ENCODE measurements at regions not wholly inside any gene's neighbourhood (a gene's known extent, or its start where the extent isn't known, plus 50 kb on each side); places are given as distances from the start of the nearest gene placed in this dataset.

GRCh38 chr3:16090024-16090423 lies 84.5 kb upstream of the GALNT15 start:
- H3K36me3 ChIP-seq (ENCODE audit: low read depth): no peaks in the 10 kb centered on the region
- no peaks in the 10 kb centered on the region for H4K20me1 ChIP-seq (ENCODE audit: insufficient read depth)
- H3K9me2 ChIP-seq (ENCODE audit: insufficient read depth): no peaks in the 10 kb centered on the region
- H3K4me2 ChIP-seq (ENCODE audit: unreplicated experiment): peak overlapping the region; percentile 69
- H2AFZ ChIP-seq: no peak overlapping the region
- no peaks in the 10 kb centered on the region for H3K9me3 ChIP-seq (ENCODE audit: low read depth)
- in situ Hi-C loops (cut with MboI): no loop called here
- no peak overlapping the region for H3K4me3 ChIP-seq
- TF ChIP-seq EZH2 (IDR thresholded peaks at IDR 0.05; ENCODE audit: insufficient read depth, poor library complexity, severe bottlenecking): no peak
- H3K9ac ChIP-seq: no peak overlapping the region; the same call in 1 of the 2 replicates
- no peaks in the 10 kb centered on the region for H3K27me3 ChIP-seq (replicated peaks; ENCODE audit: insufficient read depth)
- H3F3A ChIP-seq (ENCODE audit: insufficient read depth): peaks cover 27% of the 10 kb centered on the region
- peak; percentile 96 for DNase-seq
- peaks cover 40% of the 10 kb centered on the region for H3K4me1 ChIP-seq (ENCODE audit: insufficient read depth)
- WGBS, 2 experiments (ENCODE audit: low coverage in 1 of 2, low lambda C conversion rate in 2 of 2, missing lambda C conversion rate in 2 of 2): 3 to 6% methylated on average over 1 of the region's 1 CpG
- H3K27ac ChIP-seq: peak overlapping the region; percentile 67
- no peaks in the 10 kb centered on the region for H3K79me2 ChIP-seq (ENCODE audit: insufficient read depth)

GRCh38 chr3:16090706-16091105 lies 83.8 kb upstream of the GALNT15 start:
- H3K9ac ChIP-seq: peak overlapping the region; percentile 29; the same call in 1 of the 2 replicates

GRCh38 chr3:16092923-16093322 lies 81.6 kb upstream of the GALNT15 start:
- H3K4me2 ChIP-seq (ENCODE audit: unreplicated experiment): no peak overlapping the region
- no peaks in the 10 kb centered on the region for H3K9me2 ChIP-seq (ENCODE audit: insufficient read depth)
- no peak overlapping the region for H3K4me3 ChIP-seq
- DNase-seq: no peak
- no peak overlapping the region for H3K27ac ChIP-seq
- no peaks in the 10 kb centered on the region for H3K27me3 ChIP-seq (replicated peaks; ENCODE audit: insufficient read depth)
- in situ Hi-C loops (cut with MboI): no loop called here
- no peaks in the 10 kb centered on the region for H3K9me3 ChIP-seq (ENCODE audit: low read depth)
- no peak overlapping the region for H3K9ac ChIP-seq
- 89 to 93% methylated on average over 5 of the region's 5 CpGs for WGBS, 2 experiments (ENCODE audit: low coverage in 1 of 2, low lambda C conversion rate in 2 of 2, missing lambda C conversion rate in 2 of 2)
- TF ChIP-seq EZH2phosphoT487 (IDR thresholded peaks at IDR 0.05; ENCODE audit: insufficient read depth, low read depth) (no peak), EZH2 (IDR thresholded peaks at IDR 0.05; ENCODE audit: insufficient read depth, poor library complexity, severe bottlenecking) (no peak)
- H3F3A ChIP-seq (ENCODE audit: insufficient read depth): peaks cover 27% of the 10 kb centered on the region
- no peaks in the 10 kb centered on the region for H3K36me3 ChIP-seq (ENCODE audit: low read depth)
- peaks cover 31% of the 10 kb centered on the region for H3K4me1 ChIP-seq (ENCODE audit: insufficient read depth)
- no peak overlapping the region for H2AFZ ChIP-seq
- H4K20me1 ChIP-seq (ENCODE audit: insufficient read depth): no peaks in the 10 kb centered on the region
- no peaks in the 10 kb centered on the region for H3K79me2 ChIP-seq (ENCODE audit: insufficient read depth)

More at GRCh38 chr3:16090706-16091105, 83.8 kb upstream of the GALNT15 start:
- Histone ChIP-seq H3F3A (ENCODE audit: insufficient read depth) (peaks cover 27% of the 10 kb centered on the region), H3K9me2 (ENCODE audit: insufficient read depth) (no peaks in the 10 kb centered on the region), H4K20me1 (ENCODE audit: insufficient read depth) (no peaks in the 10 kb centered on the region), H3K27me3 (replicated peaks; ENCODE audit: insufficient read depth) (no peaks in the 10 kb centered on the region), H3K4me3 (no peak overlapping the region), H3K79me2 (ENCODE audit: insufficient read depth) (no peaks in the 10 kb centered on the region), H3K36me3 (ENCODE audit: low read depth) (no peaks in the 10 kb centered on the region), H3K4me2 (ENCODE audit: unreplicated experiment) (peak overlapping the region; percentile 69), H3K9me3 (ENCODE audit: low read depth) (no peaks in the 10 kb centered on the region), H3K27ac (peak overlapping the region; percentile 67), H2AFZ (no peak overlapping the region), H3K4me1 (ENCODE audit: insufficient read depth) (peaks cover 33% of the 10 kb centered on the region)
- no peak for DNase-seq
- TF ChIP-seq EZH2 (IDR thresholded peaks at IDR 0.05; ENCODE audit: insufficient read depth, poor library complexity, severe bottlenecking): no peak
- TF ChIP-seq EZH2phosphoT487 (IDR thresholded peaks at IDR 0.05; ENCODE audit: insufficient read depth, low read depth): no peak
- in situ Hi-C loops (cut with MboI): no loop called here

- peak overlapping the region; percentile 90; the same call in 1 of the 2 replicates for H3K27ac ChIP-seq
These were observed 72.9 kb upstream of the GALNT15 start for GRCh38 chr3:16101295-16102186.

More at GRCh38 chr3:16101295-16102186, 72.9 kb upstream of the GALNT15 start:
- no peaks in the 10 kb centered on the region for H4K20me1 ChIP-seq (ENCODE audit: insufficient read depth)
- in situ Hi-C loops (cut with MboI): no loop called here
- H2AFZ ChIP-seq: no peak overlapping the region
- no peaks in the 10 kb centered on the region for H3K9me3 ChIP-seq (ENCODE audit: low read depth)
- WGBS, 2 experiments (ENCODE audit: low coverage in 1 of 2, low lambda C conversion rate in 2 of 2, missing lambda C conversion rate in 2 of 2): 93 to 95% methylated on average over 14 of the region's 14 CpGs
- no peaks in the 10 kb centered on the region for H3K9me2 ChIP-seq (ENCODE audit: insufficient read depth)
- TF ChIP-seq EZH2 (IDR thresholded peaks at IDR 0.05; ENCODE audit: insufficient read depth, poor library complexity, severe bottlenecking): no peak
- no peak overlapping the region for H3K4me3 ChIP-seq
- H3F3A ChIP-seq (ENCODE audit: insufficient read depth): peaks cover 40% of the 10 kb centered on the region
- no peaks in the 10 kb centered on the region for H3K36me3 ChIP-seq (ENCODE audit: low read depth)
- no peak overlapping the region for H3K9ac ChIP-seq
- H3K79me2 ChIP-seq (ENCODE audit: insufficient read depth): no peaks in the 10 kb centered on the region
- H3K27me3 ChIP-seq (replicated peaks; ENCODE audit: insufficient read depth): no peaks in the 10 kb centered on the region
- H3K4me1 ChIP-seq (ENCODE audit: insufficient read depth): peaks cover 26% of the 10 kb centered on the region
- DNase-seq: peak; percentile 35
- no peak overlapping the region for H3K4me2 ChIP-seq (ENCODE audit: unreplicated experiment)

Measured in GM23248 (cell line).